22Rv1 (cell line): ENCODE measurements at regions not wholly inside any gene's neighbourhood (a gene's known extent, or its start where the extent isn't known, plus 50 kb on each side); places are given as distances from the start of the nearest gene placed in this dataset.
"Not testable (repeated sequence)": the region's sequence is repeated elsewhere in the genome, so short reads cannot be mapped to it uniquely, and the experiment has no call there.

ENCODE experiments used
- H3K27ac ChIP-seq: fragments of 450-650 bp; 2 replicates; pipeline ENCODE4 v1.5.1; 2017
- CTCF ChIP-seq: fragments of 450-650 bp; IDR thresholded peaks from 2 replicates; pipeline ENCODE4 v1.5.1; 2017; ENCODE audit warnings: mild to moderate bottlenecking
- ZFX ChIP-seq: fragments of 450-650 bp; IDR thresholded peaks from 2 replicates; pipeline ENCODE4 v1.6.1; 2017; ENCODE audit warnings: antibody characterized with exemption, borderline replicate concordance

GRCh38 chr12:90460681-90461080 lies 494.3 kb downstream of the CCER1 start:
- no peak for TF ChIP-seq ZFX
- no peak for TF ChIP-seq CTCF
- no peak overlapping the region for H3K27ac ChIP-seq

GRCh38 chr12:90456248-90456647 lies 498.7 kb downstream of the CCER1 start:
- no peak overlapping the region for H3K27ac ChIP-seq
- no peak for TF ChIP-seq CTCF

DNA sequence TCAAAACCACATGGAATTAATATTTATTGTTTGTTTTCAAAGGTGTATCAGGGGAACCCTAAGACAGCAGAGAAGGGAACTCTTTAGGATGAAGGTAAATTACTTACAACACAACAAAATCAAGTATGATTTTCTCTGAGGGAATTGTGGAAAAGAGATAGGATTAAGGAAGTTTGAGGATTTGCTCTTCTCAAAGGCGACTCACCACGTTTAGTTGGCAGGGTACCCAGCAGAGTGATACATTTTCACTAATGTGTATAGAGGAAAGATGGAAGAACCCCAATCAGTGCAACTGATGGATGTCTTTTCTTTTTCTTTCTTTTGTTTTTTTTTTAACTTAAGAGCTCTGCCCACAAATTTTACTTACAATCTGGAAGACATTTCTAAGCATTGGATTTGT lies 499.2 kb downstream of the CCER1 start:
- H3K27ac ChIP-seq: no peak overlapping the region
- no peak for TF ChIP-seq ZFX
- no peak for TF ChIP-seq CTCF

DNA sequence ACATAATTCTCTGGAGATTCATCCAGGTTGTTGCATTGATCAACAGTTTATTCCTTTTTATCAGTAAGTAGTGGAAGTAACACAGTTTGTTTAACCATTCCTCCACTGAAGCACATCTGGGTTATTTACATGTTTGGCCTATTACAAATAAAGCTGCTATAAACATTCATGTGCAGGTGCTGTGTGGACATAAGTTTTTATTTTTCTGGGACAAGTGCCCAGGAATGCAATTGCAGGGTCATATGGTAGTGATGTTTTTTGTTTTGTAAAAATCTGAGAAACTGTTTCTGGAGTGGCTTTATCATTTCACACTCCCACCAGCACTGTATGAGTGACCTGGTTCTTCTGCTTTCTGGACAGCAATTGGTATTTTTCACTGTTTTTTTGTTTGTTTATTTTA lies 505.4 kb downstream of the CCER1 start:
- TF ChIP-seq CTCF (no peak), ZFX (no peak)
- no peak overlapping the region for H3K27ac ChIP-seq

DNA sequence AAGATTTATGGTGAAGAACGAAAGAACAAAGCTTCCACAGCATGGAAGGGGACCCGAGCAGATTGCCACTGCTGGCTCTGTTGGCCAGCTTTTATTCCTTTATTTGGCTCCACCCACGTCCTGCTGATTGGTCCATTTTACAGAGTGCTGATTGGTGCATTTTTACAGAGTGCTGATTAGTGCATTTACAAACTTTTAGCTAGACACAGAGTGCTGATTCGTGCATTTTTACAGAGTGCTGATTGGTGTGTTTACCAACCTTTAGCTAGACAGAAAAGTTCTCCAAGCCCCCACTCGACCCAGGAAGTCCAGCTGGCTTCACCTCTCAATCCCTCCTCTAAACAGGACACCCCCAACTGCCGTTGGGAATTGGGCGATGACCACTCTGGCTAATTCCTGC lies 511.5 kb downstream of the CCER1 start:
- not testable (repeated sequence) for H3K27ac ChIP-seq

DNA sequence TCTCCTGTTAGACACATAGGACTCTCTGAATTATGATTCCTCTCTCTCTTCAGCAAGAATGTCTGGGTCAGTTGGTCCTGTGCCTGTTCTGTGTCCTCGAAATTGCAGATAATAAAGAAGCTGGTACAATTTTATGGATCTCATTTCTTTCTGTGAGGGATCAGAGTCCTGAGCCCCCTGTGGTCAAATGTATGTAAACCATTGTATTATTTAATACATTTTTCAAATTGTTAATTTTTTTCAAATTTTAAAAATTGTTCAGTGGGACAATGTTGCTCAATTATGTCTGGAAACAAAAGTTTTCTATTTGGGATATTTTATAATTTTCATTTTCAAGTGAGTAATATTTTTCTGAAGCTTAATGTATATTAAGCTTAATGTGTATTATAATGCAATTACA lies 513.5 kb downstream of the CCER1 start:
- TF ChIP-seq CTCF (no peak), ZFX (no peak)

GRCh38 chr12:90428881-90429280 lies 526.1 kb downstream of the CCER1 start:
- TF ChIP-seq ZFX (no peak), CTCF (no peak)
- H3K27ac ChIP-seq: no peak overlapping the region

More for the DNA sequence above, 513.5 kb downstream of the CCER1 start:
- no peak overlapping the region for H3K27ac ChIP-seq

- no peak overlapping the region for H3K27ac ChIP-seq
- TF ChIP-seq CTCF (no peak), ZFX (no peak)
Measured at GRCh38 chr12:90428465-90428864, 526.5 kb downstream of the CCER1 start.
